Neuronal stem cell (in vitro differentiated cells): ENCODE measurements at regions not wholly inside any gene's neighbourhood (a gene's known extent, or its start where the extent isn't known, plus 50 kb on each side); places are given as distances from the start of the nearest gene placed in this dataset.
"Not testable (repeated sequence)": the region's sequence is repeated elsewhere in the genome, so short reads cannot be mapped to it uniquely, and the experiment has no call there.

ENCODE experiments used
- DNase-seq: peaks from one replicate; pipeline ENCODE4 v3.0.0-alpha.2; 2013; ENCODE audit warnings: low spot score
- H2AFZ ChIP-seq: one replicate; pipeline ENCODE4 v1.6.1; 2013; ENCODE audit warnings: mild to moderate bottlenecking, low read length, inconsistent platforms
- H2AK5ac ChIP-seq: 2 replicates; pipeline ENCODE4 v1.6.1; 2013; ENCODE audit warnings: low read depth, mild to moderate bottlenecking, inconsistent platforms, low read length, moderate library complexity, mixed read lengths
- H2BK120ac ChIP-seq: 2 replicates; pipeline ENCODE4 v1.6.1; 2013; ENCODE audit warnings: low read depth, mild to moderate bottlenecking, inconsistent platforms, low read length, moderate library complexity, mixed read lengths
- H2BK12ac ChIP-seq: one replicate; pipeline ENCODE4 v1.6.1; 2013; ENCODE audit warnings: low read length, inconsistent platforms
- H2BK15ac ChIP-seq: 2 replicates; pipeline ENCODE4 v1.6.1; 2013; ENCODE audit warnings: mild to moderate bottlenecking, low read length, inconsistent platforms, mixed read lengths
- H2BK5ac ChIP-seq: one replicate; pipeline ENCODE4 v1.6.1; 2013; ENCODE audit warnings: inconsistent platforms, mild to moderate bottlenecking, low read length, moderate library complexity
- H3K14ac ChIP-seq: one replicate; pipeline ENCODE4 v1.6.1; 2013; ENCODE audit warnings: low read length, inconsistent platforms
- H3K18ac ChIP-seq: 2 replicates; pipeline ENCODE4 v1.6.1; 2013; ENCODE audit warnings: low read length, inconsistent platforms
- H3K23ac ChIP-seq: 2 replicates; pipeline ENCODE4 v1.6.1; 2013; ENCODE audit warnings: low read depth, mild to moderate bottlenecking, mixed read lengths, low read length, inconsistent platforms; ENCODE audit not compliant: poor library complexity
- H3K27ac ChIP-seq: replicated peaks from 3 replicates; pipeline ENCODE4 v1.5.1; 2013; ENCODE audit warnings: low read length, inconsistent platforms
- H3K27me3 ChIP-seq, 3 experiments: 2 replicates each; pipeline ENCODE4 v1.6.1; 2013; ENCODE audit warnings: low read length in 3 of 3, mild to moderate bottlenecking in 2 of 3, inconsistent platforms in 1 of 3, low read depth in 1 of 3, mixed read lengths in 1 of 3, moderate library complexity in 1 of 3; ENCODE audit not compliant: control insufficient read depth in 3 of 3, insufficient read depth in 3 of 3
- H3K36me3 ChIP-seq, 2 donors: replicated peaks in 1 of 2; 2 replicates each; pipeline ENCODE4 v1.6.1; 2013; ENCODE audit warnings: low read length in 2 of 2; ENCODE audit not compliant: control insufficient read depth in 2 of 2, insufficient read depth in 2 of 2
- H3K4ac ChIP-seq: 2 replicates; pipeline ENCODE4 v1.6.1; 2013; ENCODE audit warnings: inconsistent platforms, mild to moderate bottlenecking, low read length, moderate library complexity
- H3K4me1 ChIP-seq, 2 donors: 1 replicate in 1 of 2; 2 replicates in 1 of 2; pipeline ENCODE4 v1.6.1; 2013; ENCODE audit warnings: low read length in 2 of 2, low read depth in 1 of 2; ENCODE audit not compliant: control insufficient read depth in 2 of 2, insufficient read depth in 1 of 2
- H3K4me2 ChIP-seq: one replicate; pipeline ENCODE4 v1.6.1; 2013; ENCODE audit warnings: mild to moderate bottlenecking, low read length, inconsistent platforms; ENCODE audit not compliant: insufficient read depth, poor library complexity, severe bottlenecking
- H3K4me3 ChIP-seq, 2 donors: 2 replicates each; pipeline ENCODE4 v1.5.1; 2013; ENCODE audit warnings: low read length in 2 of 2, mild to moderate bottlenecking in 2 of 2, inconsistent platforms in 1 of 2, moderate library complexity in 1 of 2
- H3K79me1 ChIP-seq: one replicate; pipeline ENCODE4 v1.6.1; 2013; ENCODE audit warnings: low read depth, mild to moderate bottlenecking, inconsistent platforms, low read length, moderate library complexity
- H3K9ac ChIP-seq: one replicate; pipeline ENCODE4 v1.6.1; 2013; ENCODE audit warnings: mild to moderate bottlenecking, low read depth, low read length, inconsistent platforms; ENCODE audit not compliant: poor library complexity
- H3K9me3 ChIP-seq, 2 donors: replicated peaks in 1 of 2; 2 replicates each; pipeline versions ENCODE3 to v1.6.1; 2013; ENCODE audit warnings: low read length in 2 of 2, mild to moderate bottlenecking in 2 of 2, inconsistent platforms in 1 of 2, low read depth in 1 of 2, mixed read lengths in 1 of 2, moderate library complexity in 1 of 2; ENCODE audit not compliant: control insufficient read depth in 2 of 2, insufficient read depth in 1 of 2
- H4K8ac ChIP-seq: one replicate; pipeline ENCODE4 v1.6.1; 2013; ENCODE audit warnings: low read depth, mild to moderate bottlenecking, inconsistent platforms, low read length, moderate library complexity
- H4K91ac ChIP-seq: one replicate; pipeline ENCODE4 v1.6.1; 2013; ENCODE audit warnings: low read length, low read depth, mild to moderate bottlenecking, inconsistent platforms; ENCODE audit not compliant: poor library complexity
- WGBS, 2 donors: extraction: QIAGEN DNeasy Blood & Tissue Kit; methylation state at CpG; one replicate each; pipeline ENCODE4 v1.1.7; 2013; ENCODE audit warnings: missing lambda C conversion rate in 2 of 2, mixed read lengths in 1 of 2; ENCODE audit not compliant: insufficient read length in 2 of 2, insufficient replicate concordance in 1 of 2; ENCODE audit errors: extremely low coverage in 2 of 2; 5-methylcytosine and 5-hydroxymethylcytosine counted together

GRCh38 chr3:132980102-132980501 lies 58.1 kb upstream of the TMEM108 start:
- Histone ChIP-seq H3K4me3 (no peak overlapping the region), H3K23ac (no peak overlapping the region), H3K9ac (no peak overlapping the region), H3K9me3 (no peaks in the 10 kb centered on the region), H4K91ac (no peak overlapping the region), H2BK12ac (no peak overlapping the region), H2AK5ac (no peak overlapping the region), H2BK5ac (no peak overlapping the region), H3K14ac (no peak overlapping the region), H3K79me1 (no peaks in the 10 kb centered on the region), H2BK15ac (no peak overlapping the region), H3K4me1 (no peaks in the 10 kb centered on the region), H3K27ac (no peak overlapping the region), H3K18ac (no peak overlapping the region), H3K36me3 (no peaks in the 10 kb centered on the region), H2AFZ (no peak overlapping the region), H4K8ac (no peak overlapping the region), H3K27me3 (no peaks in the 10 kb centered on the region), H3K4ac (no peak overlapping the region), H2BK120ac (no peak overlapping the region), H3K4me2 (no peak overlapping the region)
- no CpG with 5 or more reads among the region's 2 CpGs for WGBS, 2 donors
- no peak for DNase-seq

- H3K27me3 ChIP-seq, result no peaks in the 10 kb centered on the region
- no peak overlapping the region for H2BK15ac ChIP-seq
- no peak overlapping the region for H3K4ac ChIP-seq
- no peak overlapping the region for H3K4me2 ChIP-seq
- no peaks in the 10 kb centered on the region for H3K79me1 ChIP-seq
- no peaks in the 10 kb centered on the region for H3K4me1 ChIP-seq
- H4K8ac ChIP-seq, result no peak overlapping the region
- no peak overlapping the region for H4K91ac ChIP-seq
- H2BK120ac ChIP-seq, result no peak overlapping the region
- no peak for DNase-seq
- H3K9me3 ChIP-seq, result no peaks in the 10 kb centered on the region
- no peak overlapping the region for H2AFZ ChIP-seq
- no peak overlapping the region for H3K18ac ChIP-seq
- H3K4me3 ChIP-seq, result no peak overlapping the region
- no peak overlapping the region for H3K9ac ChIP-seq
- no peak overlapping the region for H2AK5ac ChIP-seq
- no CpG with 5 or more reads among the region's 1 CpG for WGBS, 2 donors
- no peak overlapping the region for H3K23ac ChIP-seq
- H3K14ac ChIP-seq, result no peak overlapping the region
- H2BK5ac ChIP-seq, result no peak overlapping the region
- no peak overlapping the region for H2BK12ac ChIP-seq
- no peak overlapping the region for H3K27ac ChIP-seq
- H3K36me3 ChIP-seq, result no peaks in the 10 kb centered on the region
These were observed 58.6 kb upstream of the TMEM108 start for GRCh38 chr3:132979606-132980005.

- H3K4me2 ChIP-seq, H3K23ac ChIP-seq, DNase-seq, H2BK120ac ChIP-seq, H3K9ac ChIP-seq, H2BK15ac ChIP-seq, H4K91ac ChIP-seq, H3K36me3 ChIP-seq, H2BK5ac ChIP-seq, H2BK12ac ChIP-seq, H3K9me3 ChIP-seq, H3K14ac ChIP-seq, H3K4me1 ChIP-seq, H3K4me3 ChIP-seq, H3K27me3 ChIP-seq, H3K27ac ChIP-seq, H3K79me1 ChIP-seq, H2AK5ac ChIP-seq, H2AFZ ChIP-seq, H3K4ac ChIP-seq, H3K18ac ChIP-seq, H4K8ac ChIP-seq: not testable (repeated sequence)
- WGBS, 2 donors, result no CpG with 5 or more reads among the region's 3 CpGs
These were observed 59.2 kb upstream of the TMEM108 start for GRCh38 chr3:132978946-132979345.

- no peaks in the 10 kb centered on the region for H3K9me3 ChIP-seq
- no peak overlapping the region for H3K14ac ChIP-seq
- no peak overlapping the region for H3K18ac ChIP-seq
- no peak overlapping the region for H2BK5ac ChIP-seq
- no peak overlapping the region for H2BK12ac ChIP-seq
- no peaks in the 10 kb centered on the region for H3K27me3 ChIP-seq
- H4K91ac ChIP-seq, result no peak overlapping the region
- no CpG with 5 or more reads among the region's 2 CpGs for whole genome bisulfite sequencing, 2 donors
- DNase-seq, result no peak
- H3K4me3 ChIP-seq, result no peak overlapping the region
- H3K36me3 ChIP-seq, result no peaks in the 10 kb centered on the region
- H3K4me1 ChIP-seq, result no peaks in the 10 kb centered on the region
- no peak overlapping the region for H3K9ac ChIP-seq
- no peak overlapping the region for H2AK5ac ChIP-seq
- H4K8ac ChIP-seq, result no peak overlapping the region
- no peak overlapping the region for H2BK15ac ChIP-seq
- H3K4me2 ChIP-seq, result no peak overlapping the region
- no peak overlapping the region for H2BK120ac ChIP-seq
- H2AFZ ChIP-seq, result no peak overlapping the region
- no peaks in the 10 kb centered on the region for H3K79me1 ChIP-seq
- no peak overlapping the region for H3K23ac ChIP-seq
- no peak overlapping the region for H3K4ac ChIP-seq
- H3K27ac ChIP-seq, result no peak overlapping the region
These were observed 59.7 kb upstream of the TMEM108 start for GRCh38 chr3:132978464-132978863.
